A549 (cell line): ENCODE measurements at regions not wholly inside any gene's neighbourhood (a gene's known extent, or its start where the extent isn't known, plus 50 kb on each side); places are given as distances from the start of the nearest gene placed in this dataset.

ENCODE experiments used
- CTCF ChIP-seq: fragments of >200 bp; sonication (Bioruptor Twin); formaldehyde crosslinking; IDR thresholded peaks from 3 replicates; pipeline ENCODE4 v1.5.1; 2016
- ELK1 ChIP-seq: fragments of 150-350 bp; IDR thresholded peaks from 2 replicates; pipeline ENCODE4 v1.6.1; 2014; ENCODE audit warnings: low read depth, mild to moderate bottlenecking, low read length
- MAZ ChIP-seq: fragments of 150-350 bp; IDR thresholded peaks from 2 replicates; pipeline ENCODE4 v1.6.1; 2014; ENCODE audit warnings: antibody characterized with exemption, low read depth, low read length, borderline replicate concordance
- MYC ChIP-seq: IDR thresholded peaks from 2 replicates; pipeline ENCODE4 v1.6.1; 2012; ENCODE audit warnings: mild to moderate bottlenecking, inconsistent platforms, low read length, improper control_type of control experiment, borderline replicate concordance
- POLR2A ChIP-seq: IDR thresholded peaks from 2 replicates; pipeline ENCODE4 v1.6.1; 2012; ENCODE audit warnings: mild to moderate bottlenecking, low read length

- TF ChIP-seq CTCF (no peak), MAZ (no peak), MYC (no peak), POLR2A (no peak), ELK1 (no peak)
These were observed 205.9 kb downstream of the ANXA1 start for GRCh38 chr9:73357607-73358006.
